ENCODE measurements at regions not wholly inside any gene's neighbourhood (a gene's known extent, or its start where the extent isn't known, plus 50 kb on each side); places are given as distances from the start of the nearest gene placed in this dataset.
"Not testable (repeated sequence)": the region's sequence is repeated elsewhere in the genome, so short reads cannot be mapped to it uniquely, and the experiment has no call there.

DNA sequence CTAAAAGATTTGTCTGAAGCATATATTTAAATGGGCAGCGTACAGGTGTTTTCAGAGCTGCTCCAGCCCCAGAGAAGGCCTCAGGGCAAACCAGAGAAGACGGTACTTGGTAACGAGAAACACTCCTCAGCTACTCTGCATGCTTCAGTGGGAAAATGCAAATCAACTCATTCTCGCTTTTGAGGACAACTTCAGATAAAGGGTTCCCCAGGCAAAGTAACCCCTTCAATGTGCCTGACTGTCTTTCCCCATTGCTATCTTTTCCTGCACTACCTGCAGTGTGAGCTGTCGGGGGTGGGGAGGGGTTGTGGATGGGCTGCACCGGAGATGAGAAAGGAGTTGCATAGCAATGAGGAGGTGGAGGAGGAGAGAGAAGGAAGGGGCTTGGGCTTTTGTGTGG lies 339.7 kb upstream of the CLINT1 start:
- TF ChIP-seq, protein P1, sequence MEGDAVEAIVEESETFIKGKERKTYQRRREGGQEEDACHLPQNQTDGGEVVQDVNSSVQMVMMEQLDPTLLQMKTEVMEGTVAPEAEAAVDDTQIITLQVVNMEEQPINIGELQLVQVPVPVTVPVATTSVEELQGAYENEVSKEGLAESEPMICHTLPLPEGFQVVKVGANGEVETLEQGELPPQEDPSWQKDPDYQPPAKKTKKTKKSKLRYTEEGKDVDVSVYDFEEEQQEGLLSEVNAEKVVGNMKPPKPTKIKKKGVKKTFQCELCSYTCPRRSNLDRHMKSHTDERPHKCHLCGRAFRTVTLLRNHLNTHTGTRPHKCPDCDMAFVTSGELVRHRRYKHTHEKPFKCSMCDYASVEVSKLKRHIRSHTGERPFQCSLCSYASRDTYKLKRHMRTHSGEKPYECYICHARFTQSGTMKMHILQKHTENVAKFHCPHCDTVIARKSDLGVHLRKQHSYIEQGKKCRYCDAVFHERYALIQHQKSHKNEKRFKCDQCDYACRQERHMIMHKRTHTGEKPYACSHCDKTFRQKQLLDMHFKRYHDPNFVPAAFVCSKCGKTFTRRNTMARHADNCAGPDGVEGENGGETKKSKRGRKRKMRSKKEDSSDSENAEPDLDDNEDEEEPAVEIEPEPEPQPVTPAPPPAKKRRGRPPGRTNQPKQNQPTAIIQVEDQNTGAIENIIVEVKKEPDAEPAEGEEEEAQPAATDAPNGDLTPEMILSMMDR (conservative IDR thresholded peaks at IDR 0.05; ENCODE audit: low read depth, low read length), result no peak
- no peak for DNase-seq (ENCODE audit: low read depth)
- no peak overlapping the region for H3K4me3 ChIP-seq (ENCODE audit: low read length)

DNA sequence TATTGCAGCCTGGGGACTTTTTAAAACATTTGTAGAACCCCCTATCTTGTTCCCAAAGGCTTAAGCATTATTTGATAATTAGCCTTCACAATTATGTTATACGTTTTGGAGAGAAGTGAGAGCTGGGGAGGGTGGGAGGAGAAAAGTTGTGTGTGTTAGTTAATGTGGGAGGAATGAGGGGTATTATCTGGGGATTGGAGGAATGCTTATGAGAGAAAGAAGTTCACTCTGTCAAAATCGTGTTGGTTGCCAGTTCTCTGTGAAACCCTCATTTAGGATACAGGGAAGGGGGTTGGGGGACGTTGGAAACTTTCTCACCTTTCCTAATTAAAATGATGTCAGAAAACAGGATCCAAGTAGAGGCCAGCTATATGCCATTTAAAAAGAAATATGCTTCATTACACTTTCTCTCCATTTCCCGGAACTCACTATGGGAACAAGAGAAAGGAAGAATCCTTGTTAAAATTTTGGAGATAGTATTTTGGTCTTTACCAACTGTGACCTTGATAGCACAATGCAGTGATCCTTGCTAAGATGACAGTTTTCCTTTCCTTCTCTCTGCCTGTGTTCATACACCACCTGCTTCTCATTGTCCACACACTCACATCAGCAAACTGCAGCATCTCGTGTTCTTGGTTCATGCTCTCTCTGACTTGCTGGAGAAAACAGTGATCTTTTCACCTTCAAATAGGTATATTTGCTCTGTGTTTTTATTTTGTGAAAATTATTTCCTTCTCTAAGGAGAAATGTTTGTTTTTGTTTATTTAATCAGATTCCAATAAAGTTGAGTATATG lies 336.7 kb upstream of the CLINT1 start:
- H3K4me3 ChIP-seq (ENCODE audit: low read length), result no peak overlapping the region
- no peak for DNase-seq (ENCODE audit: low read depth)
- TF ChIP-seq, protein P1 (conservative IDR thresholded peaks at IDR 0.05; ENCODE audit: low read depth, low read length), result no peak

DNA sequence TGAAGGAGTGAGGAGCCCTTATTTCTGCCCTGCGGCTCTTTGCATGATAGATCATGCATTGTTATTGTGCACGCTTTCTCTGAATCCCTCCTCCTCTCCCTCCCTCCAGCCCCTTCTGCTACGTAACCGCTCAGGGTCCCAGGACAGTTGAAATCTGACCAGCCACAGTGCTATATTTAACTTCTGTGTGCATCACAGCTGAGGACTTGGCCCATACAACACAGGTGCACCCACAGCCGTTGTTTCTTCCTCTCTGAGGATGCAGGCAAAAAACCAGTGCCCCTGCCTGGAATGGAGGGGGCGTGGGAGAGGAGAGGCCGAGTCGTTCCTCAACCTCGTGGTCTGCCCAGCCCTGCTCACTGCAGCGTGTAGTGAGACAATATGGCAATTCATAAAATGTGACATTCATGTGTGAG lies 335.6 kb upstream of the CLINT1 start:
- no peak for DNase-seq (ENCODE audit: low read depth)
- no peak overlapping the region for H3K4me3 ChIP-seq (ENCODE audit: low read length)
- TF ChIP-seq, protein P1 (conservative IDR thresholded peaks at IDR 0.05; ENCODE audit: low read depth, low read length), result no peak

DNA sequence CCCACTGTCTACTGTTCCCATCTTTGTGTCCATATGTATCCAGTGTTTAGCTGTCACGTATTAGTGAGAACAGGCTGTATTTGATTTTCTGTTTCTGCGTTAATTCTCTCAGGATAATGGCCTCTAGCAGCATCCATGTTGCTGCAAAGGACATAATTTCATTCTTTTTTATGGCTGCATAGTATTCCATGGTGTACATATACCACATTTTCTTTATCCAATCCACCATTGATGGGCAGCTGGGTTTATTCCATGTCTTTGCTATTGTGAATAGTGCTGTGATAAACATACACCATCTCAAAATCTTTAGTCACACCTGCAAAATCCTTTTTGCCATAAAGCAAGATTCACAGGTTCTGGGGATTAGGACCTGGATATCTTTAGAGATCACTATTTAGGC lies 334.4 kb upstream of the CLINT1 start:
- H3K4me3 ChIP-seq (ENCODE audit: low read length); DNase-seq (ENCODE audit: low read depth): not testable (repeated sequence)

DNA sequence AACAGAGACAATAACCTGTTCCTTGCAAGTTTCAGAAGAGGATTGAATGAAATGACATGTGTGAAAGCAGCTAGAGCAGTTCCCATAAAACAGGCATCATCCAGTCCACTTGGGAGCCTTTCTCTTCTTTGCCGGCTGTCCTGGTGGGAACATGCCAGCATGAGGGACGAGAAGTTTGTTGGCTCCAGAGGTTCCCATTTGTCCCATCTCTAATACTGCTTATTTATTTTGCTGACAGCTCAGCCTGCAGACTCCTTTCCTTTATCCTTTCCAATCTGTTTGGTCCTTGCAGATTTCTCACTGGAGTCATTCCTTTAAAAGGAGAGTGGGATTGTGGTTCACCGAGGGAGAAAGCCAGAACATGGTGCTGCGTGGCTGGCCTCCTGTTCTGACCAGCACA lies 321.5 kb upstream of the CLINT1 start:
- no peak for DNase-seq (ENCODE audit: low read depth)
- TF ChIP-seq, protein P1 (conservative IDR thresholded peaks at IDR 0.05; ENCODE audit: low read depth, low read length), result no peak

DNA sequence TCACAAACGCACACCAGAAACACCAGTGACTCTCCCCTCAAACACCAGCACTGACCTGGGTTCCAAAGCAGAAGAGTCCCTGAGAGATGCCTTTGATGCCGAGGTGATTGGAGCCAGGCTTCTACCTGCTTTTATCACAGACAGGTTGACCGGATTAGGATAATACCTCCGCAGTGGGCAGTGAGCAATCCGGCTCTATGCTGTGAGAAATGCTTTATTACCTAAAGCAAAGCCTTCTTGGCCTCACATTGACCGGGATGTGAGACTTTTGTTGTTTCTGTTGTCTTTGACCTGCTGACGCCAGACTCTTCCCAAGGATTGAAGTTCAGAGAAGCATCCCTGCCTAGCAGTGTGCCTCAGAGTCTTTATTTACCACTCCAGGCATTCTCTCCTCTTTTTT lies 320.3 kb upstream of the CLINT1 start:
- DNase-seq (ENCODE audit: low read depth), result no peak
- TF ChIP-seq, protein P1 (conservative IDR thresholded peaks at IDR 0.05; ENCODE audit: low read depth, low read length), result no peak
- H3K4me3 ChIP-seq (ENCODE audit: low read length), result no peak overlapping the region

More for the DNA sequence above, 321.5 kb upstream of the CLINT1 start:
- no peak overlapping the region for H3K4me3 ChIP-seq (ENCODE audit: low read length)

DNA sequence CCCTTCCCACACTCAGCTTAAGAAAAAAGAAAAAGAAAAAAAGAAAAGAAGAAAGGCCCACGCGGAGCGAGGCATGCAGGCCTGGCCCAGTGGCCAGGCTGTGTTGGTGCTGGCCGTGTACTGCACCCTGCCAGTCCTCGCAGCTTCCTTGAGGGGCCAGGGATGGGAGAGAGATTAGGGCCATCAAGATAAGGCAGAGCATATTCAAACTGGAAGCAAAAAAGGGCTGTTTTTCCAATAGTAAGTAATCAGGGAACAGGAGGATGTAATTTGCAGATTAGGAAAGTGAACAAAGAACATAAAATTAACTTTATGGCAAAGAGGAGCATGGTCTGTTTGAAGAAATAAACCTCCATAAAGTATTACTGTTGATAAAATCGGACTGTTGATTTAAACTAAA lies 319.6 kb upstream of the CLINT1 start:
- no peak overlapping the region for H3K4me3 ChIP-seq (ENCODE audit: low read length)
- TF ChIP-seq, protein P1 (conservative IDR thresholded peaks at IDR 0.05; ENCODE audit: low read depth, low read length), result no peak
- no peak for DNase-seq (ENCODE audit: low read depth)

All from retinal pigment epithelial cell (primary cell).